Esophagus muscularis mucosa (tissue), 4 donors: ENCODE measurements at regions not wholly inside any gene's neighbourhood (a gene's known extent, or its start where the extent isn't known, plus 50 kb on each side); places are given as distances from the start of the nearest gene placed in this dataset.
"Not testable (repeated sequence)": the region's sequence is repeated elsewhere in the genome, so short reads cannot be mapped to it uniquely, and the experiment has no call there.

Experiments
- DNase-seq: peaks from one replicate; pipeline ENCODE4 v3.0.0-alpha.2; 2017; ENCODE audit errors: extremely low spot score
- H3K27ac ChIP-seq, 4 donors: fragments of 200-600 bp; sonication (generic); replicated peaks in 1 of 4; 1 replicate in 3 of 4; 2 replicates in 1 of 4; pipeline ENCODE4 v1.5.1; 2016 to 2019; ENCODE audit warnings: mild to moderate bottlenecking in 1 of 4
- H3K27me3 ChIP-seq, 4 donors: fragments of 200-600 bp; sonication (generic); one replicate each; pipeline versions ENCODE4 v1.5.1 to v1.6.0; 2016 to 2019
- H3K36me3 ChIP-seq, 4 donors: fragments of 200-600 bp; sonication (generic); one replicate each; pipeline ENCODE4 v1.5.1; 2016 to 2019
- H3K4me1 ChIP-seq, 4 donors: fragments of 200-600 bp; sonication (generic); one replicate each; pipeline ENCODE4 v1.5.1; 2016 to 2019
- H3K4me3 ChIP-seq, 4 donors: fragments of 200-600 bp; sonication (generic); 1 replicate in 2 of 4; 2 replicates in 2 of 4; pipeline ENCODE4 v1.5.1; 2016 to 2019; ENCODE audit warnings: mild to moderate bottlenecking in 4 of 4, moderate library complexity in 1 of 4
- H3K9me3 ChIP-seq, 4 donors: fragments of 200-600 bp; sonication (generic); 1 replicate in 3 of 4; 2 replicates in 1 of 4; pipeline ENCODE4 v1.5.1; 2016 to 2019
- CTCF ChIP-seq, 3 experiments: fragments of 200-600 bp in 2 of 3; fragments of 450-650 bp in 1 of 3; sonication (generic) in 2 of 3; IDR thresholded peaks; one replicate each; pipeline ENCODE4 v1.5.1; 2017 to 2019; ENCODE audit warnings: antibody characterized with exemption in 3 of 3, mild to moderate bottlenecking in 2 of 3, moderate library complexity in 1 of 3
- EP300 ChIP-seq: sonication (generic); formaldehyde crosslinking; IDR thresholded peaks from one replicate; pipeline ENCODE4 v1.6.1; 2017; ENCODE audit warnings: antibody characterized with exemption
- POLR2A ChIP-seq: fragments of 450-650 bp; IDR thresholded peaks from one replicate; pipeline ENCODE4 v1.6.1; 2017; ENCODE audit warnings: antibody characterized with exemption, moderate library complexity, mild to moderate bottlenecking, low read depth
- POLR2AphosphoS5 ChIP-seq, 2 donors: sonication (generic); formaldehyde crosslinking; IDR thresholded peaks; one replicate each; pipeline ENCODE4 v1.6.1; 2017; ENCODE audit warnings: antibody characterized with exemption in 2 of 2
- WGBS: methylation state at CpG from one replicate; pipeline ENCODE4 v1.1.5; 2018; 5-methylcytosine and 5-hydroxymethylcytosine counted together
- intact Hi-C: fragments of 100-400 bp; cut with DNase I; formaldehyde crosslinking; loops from one replicate; pipeline ENCODE4 v1.15.1; 2023

- intact Hi-C loops, result no loop called here
- H3K4me1 ChIP-seq, result no peaks in the 10 kb centered on the region
- 62% methylated on average over 4 of the region's 4 CpGs for WGBS
These were observed 129.2 kb downstream of the TBX18 start for GRCh38 chr6:84635081-84635761.

GRCh38 chr6:84633771-84634170 lies 130.6 kb downstream of the TBX18 start:
- no peak for DNase-seq
- Histone ChIP-seq H3K9me3 (no peaks in the 10 kb centered on the region), H3K4me1 (no peaks in the 10 kb centered on the region), H3K36me3 (no peaks in the 10 kb centered on the region), H3K4me3 (no peak overlapping the region), H3K27ac (no peak overlapping the region), H3K27me3 (no peaks in the 10 kb centered on the region)
- TF ChIP-seq EP300 (no peak), POLR2A (no peak), POLR2AphosphoS5 (IDR thresholded peaks at IDR 0.05) (no peak)
- WGBS, result 88% methylated on average over 1 of the region's 1 CpG
- intact Hi-C loops, result no loop called here

More at GRCh38 chr6:84635081-84635761, 129.2 kb downstream of the TBX18 start:
- no peak for DNase-seq
- Histone ChIP-seq H3K9me3 (no peaks in the 10 kb centered on the region), H3K36me3 (no peaks in the 10 kb centered on the region), H3K27ac (no peak overlapping the region), H3K27me3 (no peaks in the 10 kb centered on the region), H3K4me3 (no peak overlapping the region)
- TF ChIP-seq CTCF (IDR thresholded peaks at IDR 0.05), result no peak
- TF ChIP-seq POLR2AphosphoS5 (IDR thresholded peaks at IDR 0.05), result no peak
- no peak for TF ChIP-seq EP300
- TF ChIP-seq POLR2A, result no peak

DNA sequence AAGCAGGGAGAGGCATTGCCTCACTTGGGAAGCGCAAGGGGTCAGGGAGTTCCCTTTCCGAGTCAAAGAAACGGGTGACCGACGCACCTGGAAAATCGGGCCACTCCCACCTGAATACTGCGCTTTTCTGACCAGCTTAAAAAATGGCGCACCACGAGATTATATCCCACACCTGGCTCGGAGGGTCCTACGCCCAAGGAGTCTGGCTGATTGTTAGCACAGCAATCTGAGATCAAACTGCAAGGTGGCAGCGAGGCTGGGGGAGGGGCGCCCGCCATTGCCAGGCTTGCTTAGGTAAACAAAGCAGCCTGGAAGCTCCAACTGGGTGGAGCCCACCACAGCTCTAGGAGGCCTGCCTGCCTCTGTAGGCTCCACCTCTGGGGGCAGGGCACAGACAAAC lies 137.9 kb downstream of the TBX18 start:
- DNase-seq, intact Hi-C loops, H3K27me3 ChIP-seq, H3K4me3 ChIP-seq, H3K9me3 ChIP-seq, H3K36me3 ChIP-seq, H3K27ac ChIP-seq, H3K4me1 ChIP-seq: not testable (repeated sequence)
- WGBS, result 98% methylated on average over 11 of the region's 14 CpGs

GRCh38 chr6:84625506-84625905 lies 138.9 kb downstream of the TBX18 start:
- H3K27ac ChIP-seq, result no peak overlapping the region
- intact Hi-C loops, result no loop called here
- DNase-seq, result no peak
- no peaks in the 10 kb centered on the region for H3K36me3 ChIP-seq
- no peak overlapping the region for H3K4me3 ChIP-seq
- H3K4me1 ChIP-seq, result no peaks in the 10 kb centered on the region
- H3K9me3 ChIP-seq, result no peaks in the 10 kb centered on the region
- H3K27me3 ChIP-seq, result no peaks in the 10 kb centered on the region
- no peak for TF ChIP-seq POLR2A
- no peak for TF ChIP-seq EP300
- TF ChIP-seq CTCF (IDR thresholded peaks at IDR 0.05), result no peak
- no peak for TF ChIP-seq POLR2AphosphoS5 (IDR thresholded peaks at IDR 0.05)

DNA sequence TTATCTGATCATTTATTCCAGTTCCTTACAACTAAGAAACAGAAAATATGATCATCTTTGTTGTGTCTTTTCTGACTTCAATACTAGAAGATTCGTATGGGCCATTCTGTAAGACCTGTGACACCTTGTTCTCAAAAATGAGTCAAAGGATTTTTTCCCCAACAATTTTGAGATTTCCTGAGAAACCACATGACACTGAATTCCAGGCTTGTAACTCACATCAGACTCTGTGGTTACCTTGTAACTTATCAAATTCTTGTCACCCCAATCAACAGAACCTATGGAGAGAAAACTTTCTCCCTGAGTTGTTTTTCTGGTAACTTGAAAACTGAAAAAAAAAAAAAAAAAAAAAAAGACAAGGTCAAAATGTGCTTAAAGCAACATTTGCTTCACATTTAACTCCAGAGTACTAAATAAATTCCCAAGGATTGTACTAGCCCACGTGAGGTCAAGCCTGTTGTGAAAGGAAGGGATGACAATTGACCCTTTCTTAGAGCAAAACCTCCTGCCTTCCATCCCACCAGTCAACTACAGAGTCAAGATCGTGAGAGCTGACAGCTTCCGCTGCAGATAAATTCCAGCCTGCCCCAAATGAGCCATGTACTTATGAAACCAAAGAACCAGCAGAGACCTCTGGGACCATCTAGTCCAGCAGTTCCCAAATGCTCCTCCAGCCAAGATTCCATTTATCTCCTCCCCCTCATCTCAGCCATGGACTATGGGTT lies 140.3 kb downstream of the TBX18 start:
- 65% methylated on average over 4 of the region's 4 CpGs for WGBS
- no peaks in the 10 kb centered on the region for H3K27me3 ChIP-seq
- H3K9me3 ChIP-seq, result no peaks in the 10 kb centered on the region
- no peak for TF ChIP-seq EP300
- TF ChIP-seq CTCF (IDR thresholded peaks at IDR 0.05), result no peak
- TF ChIP-seq POLR2A, result no peak
- no peak for TF ChIP-seq POLR2AphosphoS5 (IDR thresholded peaks at IDR 0.05)
- DNase-seq, result no peak
- no peaks in the 10 kb centered on the region for H3K36me3 ChIP-seq
- intact Hi-C loops, result no loop called here
- no peak overlapping the region for H3K27ac ChIP-seq
- no peak overlapping the region for H3K4me3 ChIP-seq
- no peaks in the 10 kb centered on the region for H3K4me1 ChIP-seq
